Aorta (tissue), 5 donors: ENCODE measurements at regions not wholly inside any gene's neighbourhood (a gene's known extent, or its start where the extent isn't known, plus 50 kb on each side); places are given as distances from the start of the nearest gene placed in this dataset.
"Not testable (repeated sequence)": the region's sequence is repeated elsewhere in the genome, so short reads cannot be mapped to it uniquely, and the experiment has no call there.

Experiments used
- ATAC-seq: fragments of 200-7000 bp; cut with Tn5 transposase; one replicate; pipeline ENCODE4 v1.9.1; 2022; ENCODE audit warnings: moderate library complexity; ENCODE audit not compliant: low FRiP score
- DNase-seq, 2 donors: peaks; one replicate each; pipeline ENCODE4 v3.0.0-alpha.2; 2020
- H3K27ac ChIP-seq, 2 donors: one replicate each; pipeline ENCODE4 v1.5.1; 2013; ENCODE audit warnings: low read length in 2 of 2, mild to moderate bottlenecking in 2 of 2, moderate library complexity in 2 of 2, control low read depth in 1 of 2, inconsistent platforms in 1 of 2, low read depth in 1 of 2
- H3K27me3 ChIP-seq, 2 donors: one replicate each; pipeline ENCODE4 v1.6.1; 2013; ENCODE audit warnings: control low read depth in 1 of 2, low read length in 1 of 2, mild to moderate bottlenecking in 1 of 2, moderate library complexity in 1 of 2; ENCODE audit not compliant: insufficient read depth in 2 of 2, control insufficient read depth in 1 of 2
- H3K36me3 ChIP-seq, 2 donors: one replicate each; pipeline ENCODE4 v1.6.1; 2013; ENCODE audit warnings: control low read depth in 1 of 2, low read length in 1 of 2, mild to moderate bottlenecking in 1 of 2; ENCODE audit not compliant: insufficient read depth in 2 of 2, control insufficient read depth in 1 of 2
- H3K4me1 ChIP-seq, 2 donors: one replicate each; pipeline ENCODE4 v1.6.1; 2013; ENCODE audit warnings: low read length in 2 of 2, control low read depth in 1 of 2, mild to moderate bottlenecking in 1 of 2, moderate library complexity in 1 of 2; ENCODE audit not compliant: insufficient read depth in 2 of 2, control insufficient read depth in 1 of 2
- H3K4me3 ChIP-seq, 2 donors: one replicate each; pipeline ENCODE4 v1.5.1; 2013; ENCODE audit warnings: low read length in 2 of 2, control low read depth in 1 of 2, mild to moderate bottlenecking in 1 of 2
- H3K9me3 ChIP-seq: one replicate; pipeline ENCODE4 v1.6.1; 2013; ENCODE audit warnings: mild to moderate bottlenecking, low read length; ENCODE audit not compliant: control insufficient read depth
- WGBS, 2 donors: extraction: QIAGEN DNeasy Blood & Tissue Kit; methylation state at CpG; one replicate each; pipeline ENCODE4 v1.1.7; 2013; 5-methylcytosine and 5-hydroxymethylcytosine counted together
- intact Hi-C, 2 donors: fragments of 100-400 bp; cut with DNase I; formaldehyde crosslinking; loops; one replicate each; pipeline versions ENCODE4 v1.14.2 to v1.15.0; 2022
- donor health status: healthy with polysubstance abuse.
- donor health status: Bipolar disorder and iron deficiency.
- donor health status: DM: no; HTN: no; CAD: no.
- donor health status: DM: no; HTN: no; CAD: no.
- donor health status: DM: yes; HTN: yes; CAD: no.

DNA sequence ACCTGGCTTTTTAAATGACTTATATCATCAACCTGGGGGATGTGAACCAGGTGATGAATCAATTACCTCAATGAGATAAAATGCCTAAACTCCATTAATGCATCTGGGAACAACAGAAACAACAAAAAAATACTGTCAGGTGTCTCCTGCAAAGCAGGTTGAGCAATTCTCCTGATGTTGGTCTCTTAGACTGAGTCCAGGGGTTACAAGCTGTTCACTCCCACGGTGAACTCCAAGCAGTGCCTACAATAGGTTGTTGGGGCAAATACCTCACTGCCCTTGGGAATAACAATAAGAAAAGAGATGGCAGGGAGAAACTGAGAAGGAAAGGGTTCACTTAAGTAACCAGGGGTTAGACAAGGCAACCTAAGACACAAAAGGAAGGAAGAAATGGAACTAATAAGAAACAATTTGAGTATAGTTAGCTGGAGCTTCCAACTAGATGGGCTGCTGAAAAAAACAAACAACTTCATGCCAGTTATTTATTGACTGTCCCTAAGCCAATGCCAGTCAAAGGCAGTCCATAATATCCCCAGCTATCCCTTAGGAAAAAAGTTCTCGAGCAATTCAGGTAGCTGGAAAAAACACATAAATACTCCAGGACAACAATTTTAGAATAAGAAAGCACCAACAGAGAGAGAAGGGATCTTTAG lies 97.6 kb upstream of the MAGI3 start:
- DNase-seq (no peak), ATAC-seq (no peak)
- WGBS, 2 donors: 69 to 75% methylated on average over 2 of the region's 2 CpGs

DNA sequence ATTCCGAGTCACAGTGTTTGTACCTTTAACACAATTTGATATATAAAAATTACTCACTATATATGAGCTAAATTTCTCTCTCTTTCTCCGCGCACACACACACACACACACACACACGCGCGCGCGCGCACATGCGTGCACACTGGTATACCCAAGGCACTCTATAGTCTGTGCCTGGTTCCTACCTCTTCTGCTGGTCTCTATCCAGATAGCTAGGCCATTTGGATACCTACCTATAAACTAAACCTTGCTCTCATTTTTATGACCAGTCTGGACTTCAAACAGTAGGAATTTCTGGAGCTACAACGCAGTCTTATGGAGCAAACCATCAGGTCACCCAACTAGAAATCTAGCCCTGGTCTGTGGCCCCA lies 97.1 kb upstream of the MAGI3 start:
- Histone ChIP-seq H3K4me1 (no peaks in the 10 kb centered on the region), H3K36me3 (no peaks in the 10 kb centered on the region), H3K27me3 (peaks cover 0 to 3% of the 10 kb centered on the region in 2 donors), H3K4me3 (no peak overlapping the region), H3K9me3 (peaks cover 1% of the 10 kb centered on the region), H3K27ac (no peak overlapping the region)
- WGBS, 2 donors: 83 to 97% methylated on average over 11 of the region's 11 CpGs
- no peak for ATAC-seq
- no peak for DNase-seq
- intact Hi-C loops: no loop called here

More for the DNA sequence above, 97.6 kb upstream of the MAGI3 start:
- Histone ChIP-seq H3K4me3 (no peak overlapping the region), H3K27ac (no peak overlapping the region), H3K4me1 (no peaks in the 10 kb centered on the region), H3K36me3 (no peaks in the 10 kb centered on the region), H3K9me3 (peaks cover 1% of the 10 kb centered on the region), H3K27me3 (peaks cover 0 to 3% of the 10 kb centered on the region in 2 donors)
- intact Hi-C loops: no loop called here

DNA sequence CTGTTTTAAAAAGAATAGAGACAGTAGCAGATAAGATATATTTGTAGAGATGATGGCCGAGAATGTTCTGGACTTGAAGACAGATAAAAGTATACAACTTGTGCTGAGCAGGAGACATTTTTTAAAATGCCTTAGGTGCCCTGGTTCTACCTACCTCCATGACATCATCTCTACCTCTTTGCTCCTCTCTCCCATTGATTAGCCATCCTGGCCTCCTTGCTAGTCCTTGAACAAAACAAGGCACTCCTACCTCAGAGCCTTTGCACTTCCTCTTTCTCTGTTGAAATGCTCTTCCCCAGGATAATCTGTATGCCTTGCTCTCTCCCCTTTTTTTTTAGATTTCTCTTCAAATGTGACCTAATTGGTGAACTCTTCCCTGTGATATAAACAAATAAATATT lies 92.6 kb upstream of the MAGI3 start:
- Histone ChIP-seq H3K27ac (no peak overlapping the region), H3K4me1 (no peaks in the 10 kb centered on the region), H3K36me3 (no peaks in the 10 kb centered on the region), H3K9me3 (no peaks in the 10 kb centered on the region), H3K27me3 (peaks cover 0 to 3% of the 10 kb centered on the region in 2 donors), H3K4me3 (no peak overlapping the region)
- WGBS, 2 donors: 76 to 78% methylated on average over 1 of the region's 1 CpG
- no peak for DNase-seq
- intact Hi-C loops: no loop called here
- no peak for ATAC-seq

DNA sequence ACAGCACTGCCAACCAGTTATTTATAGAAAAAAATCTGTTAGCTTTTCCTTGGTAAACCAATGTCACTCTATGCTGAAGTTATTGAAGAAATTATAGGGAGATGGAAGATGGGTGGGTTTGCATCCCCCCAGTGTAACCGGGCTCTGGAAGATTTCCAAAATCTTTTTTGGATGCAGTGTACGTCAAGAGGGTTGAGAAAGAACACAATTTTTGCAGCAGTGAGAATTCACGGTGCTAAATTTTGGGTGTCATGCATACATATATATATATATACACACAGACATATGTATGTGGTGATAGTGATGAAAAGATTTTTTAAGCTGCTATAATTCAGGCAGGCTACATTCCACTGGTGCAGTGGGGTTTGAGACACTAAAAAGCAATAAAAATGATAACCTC lies 91.4 kb upstream of the MAGI3 start:
- no peak for DNase-seq
- H3K36me3 ChIP-seq: no peaks in the 10 kb centered on the region
- 13 to 37% methylated on average over 3 of the region's 3 CpGs for WGBS, 2 donors
- H3K27ac ChIP-seq: no peak overlapping the region
- no peak for ATAC-seq
- H3K4me3 ChIP-seq: no peak overlapping the region
- intact Hi-C loops: no loop called here
- H3K27me3 ChIP-seq: peaks cover 0 to 3% of the 10 kb centered on the region in 2 donors
- H3K9me3 ChIP-seq: no peaks in the 10 kb centered on the region
- no peaks in the 10 kb centered on the region for H3K4me1 ChIP-seq

DNA sequence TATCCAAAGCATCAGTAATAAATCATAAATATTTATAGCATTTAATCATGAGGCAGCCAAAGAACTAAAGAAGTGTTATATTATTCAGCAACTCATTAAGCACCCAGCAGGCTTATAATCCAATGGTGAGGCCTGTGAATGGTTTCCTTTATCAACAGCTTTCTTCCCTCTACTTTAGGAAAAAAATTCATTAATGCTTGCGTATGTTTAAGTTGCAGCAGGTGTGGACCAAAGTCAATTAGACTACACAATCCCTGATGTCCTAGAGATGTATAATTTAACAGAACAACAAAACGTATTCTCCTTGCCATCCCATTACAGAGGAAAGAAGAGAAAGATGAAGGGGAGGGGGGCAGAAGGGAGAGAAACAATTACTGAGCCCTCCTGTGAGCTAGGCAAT lies 87.7 kb upstream of the MAGI3 start:
- no peaks in the 10 kb centered on the region for H3K4me1 ChIP-seq
- 42 to 75% methylated on average over 2 of the region's 2 CpGs for WGBS, 2 donors
- no peak overlapping the region for H3K27ac ChIP-seq
- no peak for ATAC-seq
- H3K9me3 ChIP-seq: no peaks in the 10 kb centered on the region
- no peak overlapping the region for H3K4me3 ChIP-seq
- no peak for DNase-seq
- no peaks in the 10 kb centered on the region for H3K36me3 ChIP-seq
- intact Hi-C loops: no loop called here
- H3K27me3 ChIP-seq: no peaks in the 10 kb centered on the region

DNA sequence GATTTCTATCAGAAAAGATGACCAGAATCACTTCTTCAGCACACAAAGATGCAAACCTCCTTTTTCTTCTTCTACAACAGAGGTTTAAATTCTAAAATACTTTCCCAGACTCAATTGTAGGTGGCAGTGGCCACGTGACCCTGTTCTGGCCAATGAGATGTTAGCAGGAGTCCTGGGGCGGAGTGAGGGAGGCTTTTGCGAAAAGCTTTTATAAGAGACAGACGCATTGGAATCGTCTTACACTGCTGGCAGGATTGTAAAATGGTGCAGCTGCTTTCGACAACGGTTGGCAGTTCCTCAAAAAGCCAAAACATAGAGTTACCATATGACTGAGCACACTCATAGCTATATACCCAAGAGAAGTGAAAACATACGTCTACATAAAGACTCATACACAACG lies 87.0 kb upstream of the MAGI3 start:
- Histone ChIP-seq H3K27me3 (no peaks in the 10 kb centered on the region), H3K36me3 (no peaks in the 10 kb centered on the region), H3K27ac (no peak overlapping the region), H3K9me3 (no peaks in the 10 kb centered on the region), H3K4me3 (no peak overlapping the region), H3K4me1 (no peaks in the 10 kb centered on the region)
- intact Hi-C loops: no loop called here
- DNase-seq: no peak
- no peak for ATAC-seq
- WGBS, 2 donors: 81 to 83% methylated on average over 9 of the region's 9 CpGs

DNA sequence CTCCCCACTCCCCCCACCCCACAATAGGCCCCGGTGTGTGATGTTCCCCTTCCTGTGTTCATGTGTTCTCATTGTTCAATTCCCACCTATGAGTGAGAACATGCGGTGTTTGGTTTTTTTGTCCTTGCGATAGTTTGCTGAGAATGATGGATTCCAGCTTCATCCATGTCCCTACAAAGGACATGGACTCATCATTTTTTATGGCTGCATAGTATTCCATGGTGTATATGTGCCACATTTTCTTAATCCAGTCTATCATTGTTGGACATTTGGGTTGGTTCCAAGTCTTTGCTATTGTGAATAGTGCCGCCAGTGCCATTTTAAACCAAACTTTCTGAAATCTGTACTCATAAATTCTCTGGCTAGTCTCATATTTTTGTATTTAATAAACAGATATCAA lies 85.3 kb upstream of the MAGI3 start:
- H3K36me3 ChIP-seq, H3K4me3 ChIP-seq, intact Hi-C loops, ATAC-seq, H3K27ac ChIP-seq, H3K9me3 ChIP-seq, DNase-seq, H3K27me3 ChIP-seq, H3K4me1 ChIP-seq: not testable (repeated sequence)
- 91% methylated on average over 4 of the region's 4 CpGs for WGBS, 2 donors

DNA sequence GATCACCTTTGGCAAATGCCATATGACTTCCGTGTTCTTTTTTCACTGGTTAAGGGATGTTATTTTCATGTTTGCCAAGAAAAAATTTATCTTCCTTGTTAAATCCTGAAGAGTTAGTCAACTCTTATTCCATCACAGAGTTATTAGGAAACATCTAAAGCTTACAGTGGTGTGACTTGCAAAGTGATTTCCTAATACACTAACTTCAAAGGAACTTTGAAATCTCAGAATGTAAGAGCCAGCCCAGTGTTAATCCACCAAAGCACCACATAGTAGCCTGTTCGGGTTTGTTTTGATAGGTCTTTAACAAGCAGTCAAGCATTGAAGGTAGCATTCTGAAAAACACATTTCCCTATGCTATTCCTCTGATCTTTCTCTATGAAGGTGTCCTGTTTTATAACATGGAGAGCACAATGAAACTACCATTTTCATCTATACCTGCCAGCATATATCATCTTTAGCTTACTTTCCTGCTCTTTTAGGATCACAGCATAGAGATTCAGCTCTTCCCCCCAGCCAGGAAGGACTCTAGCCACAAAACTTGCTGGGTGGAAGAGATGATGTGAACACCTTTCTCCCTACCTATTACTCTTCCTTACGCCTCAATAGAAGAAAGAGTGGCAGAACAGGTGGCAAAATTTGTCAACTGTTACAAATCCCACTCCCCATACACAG lies 82.4 kb upstream of the MAGI3 start:
- ATAC-seq (no peak), DNase-seq (no peak)
- no peak overlapping the region for H3K27ac ChIP-seq
- H3K4me3 ChIP-seq: no peak overlapping the region
- H3K9me3 ChIP-seq: no peaks in the 10 kb centered on the region
- no peaks in the 10 kb centered on the region for H3K4me1 ChIP-seq
- H3K36me3 ChIP-seq: no peaks in the 10 kb centered on the region
- no peaks in the 10 kb centered on the region for H3K27me3 ChIP-seq
- WGBS, 2 donors: 64 to 68% methylated on average over 3 of the region's 3 CpGs
- intact Hi-C loops: no loop called here

DNA sequence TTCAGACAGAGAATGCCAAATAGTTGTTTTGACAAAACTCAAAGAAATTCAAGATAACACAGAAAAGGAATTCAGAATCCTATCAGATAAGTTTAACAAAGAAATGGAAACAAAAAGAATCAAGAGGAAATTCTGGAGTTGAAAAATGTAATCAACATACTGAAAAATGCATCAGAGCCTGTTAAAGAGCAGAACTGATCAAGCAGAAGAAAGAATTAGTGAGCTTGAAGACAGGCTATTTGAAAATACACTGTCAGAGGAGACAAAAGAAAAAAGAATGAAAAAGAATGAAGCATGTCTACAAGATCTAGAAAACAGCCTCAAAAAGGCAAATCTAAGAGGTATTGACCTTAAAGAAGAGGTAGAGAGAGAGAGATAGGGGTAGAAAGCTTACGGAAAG lies 77.7 kb upstream of the MAGI3 start:
- intact Hi-C loops, H3K27me3 ChIP-seq, H3K9me3 ChIP-seq, ATAC-seq, H3K27ac ChIP-seq, H3K4me1 ChIP-seq, H3K4me3 ChIP-seq, DNase-seq, H3K36me3 ChIP-seq: not testable (repeated sequence)
- 99 to 100% methylated on average over 1 of the region's 1 CpG for WGBS, 2 donors
